ENCODE measurements at regions not wholly inside any gene's neighbourhood (a gene's known extent, or its start where the extent isn't known, plus 50 kb on each side); places are given as distances from the start of the nearest gene placed in this dataset.

DNA sequence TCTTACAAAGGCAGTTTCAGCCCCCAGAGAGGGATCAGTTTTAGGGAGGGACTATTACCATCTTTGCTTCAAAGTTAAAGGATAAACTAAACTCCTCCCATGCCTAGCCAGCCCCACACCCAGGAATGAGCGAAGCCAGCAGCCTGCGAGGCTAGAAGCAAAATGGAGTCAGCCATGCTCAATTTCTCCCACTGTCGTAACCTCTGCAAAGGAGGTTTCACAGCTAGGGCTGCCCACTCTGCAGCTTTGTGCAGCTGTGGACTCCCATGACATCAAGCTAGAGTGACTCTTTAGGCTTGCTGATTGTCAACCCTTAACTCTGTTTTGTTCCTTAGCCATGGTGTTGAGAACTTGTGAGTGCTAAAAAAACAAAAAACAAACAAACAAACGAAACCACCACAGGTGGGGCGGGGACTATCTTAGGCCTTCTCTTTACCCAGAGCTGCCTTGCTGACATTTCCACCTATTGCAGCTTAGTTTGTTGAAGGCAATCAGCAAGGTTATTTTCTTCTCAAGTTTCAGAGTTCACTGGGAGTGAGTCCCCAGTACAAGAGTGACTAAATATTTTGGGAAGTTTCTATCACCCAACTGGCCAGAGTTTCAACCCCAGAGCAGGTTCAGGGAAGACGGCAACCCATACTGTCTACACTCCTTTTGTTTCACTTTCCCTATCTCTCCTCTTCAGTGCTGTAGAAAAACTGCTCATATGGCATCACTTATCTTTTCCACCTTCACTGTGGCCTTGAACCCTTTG lies 592.1 kb downstream of the XIRP2 start:
- TF ChIP-seq, protein P1, sequence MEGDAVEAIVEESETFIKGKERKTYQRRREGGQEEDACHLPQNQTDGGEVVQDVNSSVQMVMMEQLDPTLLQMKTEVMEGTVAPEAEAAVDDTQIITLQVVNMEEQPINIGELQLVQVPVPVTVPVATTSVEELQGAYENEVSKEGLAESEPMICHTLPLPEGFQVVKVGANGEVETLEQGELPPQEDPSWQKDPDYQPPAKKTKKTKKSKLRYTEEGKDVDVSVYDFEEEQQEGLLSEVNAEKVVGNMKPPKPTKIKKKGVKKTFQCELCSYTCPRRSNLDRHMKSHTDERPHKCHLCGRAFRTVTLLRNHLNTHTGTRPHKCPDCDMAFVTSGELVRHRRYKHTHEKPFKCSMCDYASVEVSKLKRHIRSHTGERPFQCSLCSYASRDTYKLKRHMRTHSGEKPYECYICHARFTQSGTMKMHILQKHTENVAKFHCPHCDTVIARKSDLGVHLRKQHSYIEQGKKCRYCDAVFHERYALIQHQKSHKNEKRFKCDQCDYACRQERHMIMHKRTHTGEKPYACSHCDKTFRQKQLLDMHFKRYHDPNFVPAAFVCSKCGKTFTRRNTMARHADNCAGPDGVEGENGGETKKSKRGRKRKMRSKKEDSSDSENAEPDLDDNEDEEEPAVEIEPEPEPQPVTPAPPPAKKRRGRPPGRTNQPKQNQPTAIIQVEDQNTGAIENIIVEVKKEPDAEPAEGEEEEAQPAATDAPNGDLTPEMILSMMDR (IDR thresholded peaks at IDR 0.05), result no peak
- H3K27me3 ChIP-seq, result no peaks in the 10 kb centered on the region
- intact Hi-C loops (cut with DNase I), result no loop called here
- H3K4me3 ChIP-seq, result no peak overlapping the region
- no peaks in the 10 kb centered on the region for H3K4me1 ChIP-seq
- ATAC-seq (no peak), DNase-seq (no peak)
- no peaks in the 10 kb centered on the region for H3K36me3 ChIP-seq
- H3K9me3 ChIP-seq, result no peaks in the 10 kb centered on the region
- no peak overlapping the region for H3K27ac ChIP-seq

DNA sequence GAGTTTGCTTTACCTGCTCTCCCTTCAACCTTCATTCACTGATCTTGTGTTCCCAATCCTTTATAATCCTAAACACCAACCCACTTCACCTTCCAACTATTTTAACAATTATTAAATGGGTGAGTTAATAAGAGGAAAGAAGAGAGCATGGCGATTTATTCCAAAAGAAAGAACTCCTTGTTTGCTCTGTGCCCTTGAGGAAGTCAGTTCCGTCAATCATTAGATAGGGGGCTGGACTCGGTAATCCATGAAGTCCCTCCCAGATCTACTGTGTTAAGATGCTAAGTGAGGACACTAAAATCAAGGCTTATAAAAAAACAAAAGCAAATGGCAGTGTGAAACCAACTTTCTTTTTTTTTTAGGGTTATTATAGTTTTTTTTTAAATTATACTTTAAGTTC lies 589.9 kb downstream of the XIRP2 start:
- Histone ChIP-seq H3K4me3 (no peak overlapping the region), H3K9me3 (no peaks in the 10 kb centered on the region), H3K27ac (no peak overlapping the region), H3K36me3 (no peaks in the 10 kb centered on the region), H3K4me1 (no peaks in the 10 kb centered on the region), H3K27me3 (no peaks in the 10 kb centered on the region)
- intact Hi-C loops (cut with DNase I), result no loop called here
- no peak for ATAC-seq
- DNase-seq, result no peak
- TF ChIP-seq, protein P1 (IDR thresholded peaks at IDR 0.05), result no peak

DNA sequence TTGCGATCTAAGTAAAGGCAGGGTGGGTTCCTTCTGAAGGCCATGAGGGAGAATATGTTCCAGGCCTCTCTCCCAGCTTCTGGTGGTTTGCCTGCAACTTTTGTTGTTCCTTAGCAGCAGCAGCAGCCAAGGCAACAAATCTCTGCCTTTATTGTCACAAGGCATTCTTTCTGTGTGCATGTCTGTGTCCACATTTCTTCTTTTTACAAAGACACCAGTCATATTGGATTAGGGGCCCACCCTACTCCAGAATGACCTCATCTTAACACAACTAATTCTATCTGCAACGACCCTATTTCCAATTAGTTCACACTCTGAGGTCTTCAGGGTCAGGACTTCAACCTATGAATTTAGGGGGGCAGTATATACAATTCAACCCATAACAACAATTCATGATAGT lies 587.5 kb downstream of the XIRP2 start:
- TF ChIP-seq, protein P1 (IDR thresholded peaks at IDR 0.05), result no peak
- Histone ChIP-seq H3K4me1 (no peaks in the 10 kb centered on the region), H3K9me3 (no peaks in the 10 kb centered on the region), H3K27me3 (no peaks in the 10 kb centered on the region), H3K4me3 (no peak overlapping the region), H3K27ac (no peak overlapping the region), H3K36me3 (no peaks in the 10 kb centered on the region)
- ATAC-seq (no peak), DNase-seq (no peak)
- intact Hi-C loops (cut with DNase I), result no loop called here

DNA sequence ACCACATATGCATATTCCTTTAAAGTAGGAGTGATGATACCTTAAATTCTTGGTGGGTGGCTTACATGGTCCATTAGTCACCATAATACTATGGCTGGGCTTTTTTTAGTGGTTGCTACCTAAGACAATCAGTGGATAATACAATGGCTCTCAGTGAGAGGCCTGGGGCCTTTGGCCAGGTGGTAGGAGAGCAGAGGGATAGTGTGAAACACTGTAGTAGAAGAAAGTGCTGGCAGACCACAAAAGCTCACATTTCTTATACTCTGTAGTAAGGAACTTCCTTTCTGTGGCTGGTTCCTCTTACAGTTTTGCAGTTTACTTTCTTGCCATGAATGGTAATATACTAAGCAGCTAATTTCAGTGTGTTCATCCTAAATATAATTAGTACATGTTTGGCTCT lies 583.5 kb downstream of the XIRP2 start:
- Histone ChIP-seq H3K27me3 (no peaks in the 10 kb centered on the region), H3K9me3 (no peaks in the 10 kb centered on the region), H3K4me3 (no peak overlapping the region), H3K4me1 (no peaks in the 10 kb centered on the region), H3K27ac (no peak overlapping the region), H3K36me3 (no peaks in the 10 kb centered on the region)
- no peak for DNase-seq
- TF ChIP-seq, protein P1 (IDR thresholded peaks at IDR 0.05), result no peak
- ATAC-seq, result no peak
- intact Hi-C loops (cut with DNase I), result no loop called here

DNA sequence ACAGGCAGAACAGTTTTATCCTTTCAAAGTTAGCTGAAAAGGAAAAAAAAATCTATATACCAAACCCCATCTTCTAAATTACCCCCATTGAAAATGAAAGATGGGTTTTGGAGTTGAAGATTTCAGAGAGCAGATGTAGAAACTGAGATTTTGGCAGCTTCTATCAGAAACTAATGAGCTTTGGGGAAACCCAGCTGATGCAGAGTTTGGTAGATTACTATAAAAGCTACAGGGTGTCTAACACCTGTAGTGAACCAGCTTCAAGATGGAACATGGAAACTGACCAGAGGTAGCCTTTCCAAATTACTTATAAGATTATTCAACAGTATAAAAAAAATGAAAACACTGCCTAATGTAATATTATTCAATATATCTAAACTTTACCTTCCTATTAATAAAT lies 583.1 kb downstream of the XIRP2 start:
- H3K4me3 ChIP-seq, result no peak overlapping the region
- H3K9me3 ChIP-seq, result no peaks in the 10 kb centered on the region
- H3K36me3 ChIP-seq, result no peaks in the 10 kb centered on the region
- intact Hi-C loops (cut with DNase I), result no loop called here
- H3K4me1 ChIP-seq, result no peaks in the 10 kb centered on the region
- DNase-seq (no peak), ATAC-seq (no peak)
- no peaks in the 10 kb centered on the region for H3K27me3 ChIP-seq
- TF ChIP-seq, protein P1 (IDR thresholded peaks at IDR 0.05), result no peak
- H3K27ac ChIP-seq, result no peak overlapping the region
